ENCODE measurements at regions not wholly inside any gene's neighbourhood (a gene's known extent, or its start where the extent isn't known, plus 50 kb on each side); places are given as distances from the start of the nearest gene placed in this dataset.

DNA sequence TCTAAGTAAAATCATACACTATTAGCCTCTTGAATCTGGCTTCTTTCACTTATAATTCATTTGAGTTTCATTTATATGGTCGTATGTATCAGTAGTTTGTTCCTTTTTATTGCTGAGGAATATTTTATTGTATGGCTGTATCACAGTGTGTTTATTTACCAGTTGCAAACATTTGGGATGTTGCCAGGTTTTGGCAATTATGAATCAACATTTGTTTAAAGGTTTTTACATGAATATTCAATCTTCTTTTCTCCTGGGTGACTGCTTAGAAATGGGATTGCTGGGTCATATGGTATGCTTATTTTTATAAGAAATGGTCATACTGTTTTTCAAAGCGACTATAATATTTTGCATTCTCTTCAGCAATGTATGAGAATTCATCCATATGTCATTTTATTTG is 107.9 kb downstream of the PMAIP1 start:
- WGBS, 2 experiments (ENCODE audit: extremely low coverage in 1 of 2, insufficient coverage in 1 of 2, insufficient read length in 1 of 2, insufficient replicate concordance in 2 of 2, low coverage in 1 of 2, low lambda C conversion rate in 2 of 2, missing lambda C conversion rate in 1 of 2) = 88% methylated on average over 2 of the region's 2 CpGs; no CpG with 5 or more reads in 1 of the 2 experiments
- CTCF ChIA-PET (ENCODE audit: partially characterized antibody) = interaction anchor here (1.8 kb wide), 1 partner anchor 12 kb away, joined by 6 read pairs; no protein-coding TSS in a partner anchor
- TF ChIP-seq TCF12 (IDR thresholded peaks at IDR 0.05; ENCODE audit: low read depth, low read length) (no peak), SRF (IDR thresholded peaks at IDR 0.05; ENCODE audit: low read depth, low read length) (no peak), KDM4A (IDR thresholded peaks at IDR 0.05; ENCODE audit: low read depth, low read length, severe bottlenecking) (no peak), CTBP2 (IDR thresholded peaks at IDR 0.05; ENCODE audit: borderline replicate concordance, insufficient read depth, insufficient read length, low read length) (no peak), SP4 (IDR thresholded peaks at IDR 0.05; ENCODE audit: low read length) (no peak), KDM1A (IDR thresholded peaks at IDR 0.05; ENCODE audit: borderline replicate concordance, low read length) (no peak), CBX5 (IDR thresholded peaks at IDR 0.05; ENCODE audit: low read depth, low read length) (no peak), CEBPB (IDR thresholded peaks at IDR 0.05; ENCODE audit: low read depth, low read length) (no peak), RFX5 (IDR thresholded peaks at IDR 0.05; ENCODE audit: borderline replicate concordance, low read depth, low read length) (no peak)
- TF ChIP-seq, protein P1, sequence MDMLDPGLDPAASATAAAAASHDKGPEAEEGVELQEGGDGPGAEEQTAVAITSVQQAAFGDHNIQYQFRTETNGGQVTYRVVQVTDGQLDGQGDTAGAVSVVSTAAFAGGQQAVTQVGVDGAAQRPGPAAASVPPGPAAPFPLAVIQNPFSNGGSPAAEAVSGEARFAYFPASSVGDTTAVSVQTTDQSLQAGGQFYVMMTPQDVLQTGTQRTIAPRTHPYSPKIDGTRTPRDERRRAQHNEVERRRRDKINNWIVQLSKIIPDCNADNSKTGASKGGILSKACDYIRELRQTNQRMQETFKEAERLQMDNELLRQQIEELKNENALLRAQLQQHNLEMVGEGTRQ (IDR thresholded peaks at IDR 0.05; ENCODE audit: low read length) = no peak
- TF ChIP-seq, protein P2, sequence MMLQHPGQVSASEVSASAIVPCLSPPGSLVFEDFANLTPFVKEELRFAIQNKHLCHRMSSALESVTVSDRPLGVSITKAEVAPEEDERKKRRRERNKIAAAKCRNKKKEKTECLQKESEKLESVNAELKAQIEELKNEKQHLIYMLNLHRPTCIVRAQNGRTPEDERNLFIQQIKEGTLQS (IDR thresholded peaks at IDR 0.05; ENCODE audit: insufficient read depth, low read depth, low read length) = no peak

More for the DNA sequence above, 107.9 kb downstream of the PMAIP1 start:
- Histone ChIP-seq H2AFZ (ENCODE audit: low read length) (no peak overlapping the region), H3K79me2 (ENCODE audit: control insufficient read depth in 1 of 2, insufficient read depth in 2 of 2, low read length in 2 of 2) (no peaks in the 10 kb centered on the region), H2BK120ac (replicated peaks; ENCODE audit: low read depth, low read length) (no peak overlapping the region), H2BK20ac (ENCODE audit: low read length) (no peak overlapping the region), H3K9me3 (ENCODE audit: insufficient read depth in 2 of 2, low read depth in 1 of 2, low read length in 1 of 2) (peaks cover 0 to 9% of the 10 kb centered on the region in 2 experiments; a peak in 1 of 4 replicates), H3K14ac (ENCODE audit: insufficient read length) (no peak overlapping the region), H4K91ac (replicated peaks; ENCODE audit: insufficient read length, low read length) (no peak overlapping the region), H3K27ac (ENCODE audit: low read depth, low read length) (no peak overlapping the region), H3K79me1 (ENCODE audit: low read depth, low read length) (no peaks in the 10 kb centered on the region), H2BK12ac (ENCODE audit: low read depth, low read length) (no peak overlapping the region), H3K56ac (replicated peaks; ENCODE audit: insufficient read length, low read depth, low read length) (no peak overlapping the region), H2BK15ac (ENCODE audit: low read length) (no peak overlapping the region), H4K5ac (ENCODE audit: insufficient read length, low read depth, low read length) (no peak overlapping the region), H3K4ac (replicated peaks; ENCODE audit: insufficient read length, low read depth, low read length) (no peak overlapping the region), H3K27me3 (replicated peaks in 1 of 4; ENCODE audit: control insufficient read depth in 3 of 4, extremely low read depth in 1 of 4, insufficient read depth in 3 of 4, low read length in 3 of 4) (no peaks in the 10 kb centered on the region), H3K23me2 (ENCODE audit: low read depth, low read length) (no peaks in the 10 kb centered on the region), H3K4me2 (ENCODE audit: insufficient read depth in 1 of 2, low read depth in 2 of 2, low read length in 2 of 2) (no peak overlapping the region), H3K18ac (ENCODE audit: extremely low read depth, low read length) (no peak overlapping the region), H2AK5ac (ENCODE audit: low read depth, low read length) (no peak overlapping the region), H3K23ac (ENCODE audit: insufficient read length) (no peak overlapping the region), H4K8ac (ENCODE audit: extremely low read depth, insufficient read depth, low read length) (no peak overlapping the region), H3K4me3 (ENCODE audit: extremely low read depth in 1 of 4, insufficient read depth in 2 of 4, low read depth in 3 of 4, low read length in 4 of 4) (no peak overlapping the region), H2BK5ac (ENCODE audit: low read depth, low read length) (no peak overlapping the region), H3K36me3 (ENCODE audit: control insufficient read depth in 2 of 4, insufficient read depth in 4 of 4, low read length in 3 of 4) (no peaks in the 10 kb centered on the region; a peak in 1 of 8 replicates), H4K20me1 (replicated peaks in 1 of 2; ENCODE audit: control insufficient read depth in 1 of 2, insufficient read depth in 2 of 2, low read length in 2 of 2) (no peaks in the 10 kb centered on the region), H3K4me1 (replicated peaks in 1 of 4; ENCODE audit: control insufficient read depth in 3 of 4, insufficient read depth in 4 of 4, low read length in 3 of 4) (peaks cover 0 to 2% (median 0%) of the 10 kb centered on the region in 4 experiments; a peak in 1 of 7 replicates), H3K9ac (replicated peaks in 1 of 4; ENCODE audit: extremely low read depth in 1 of 4, low read depth in 3 of 4, low read length in 3 of 4) (no peak overlapping the region)
- no peak for DNase-seq (ENCODE audit: low read depth in 1 of 2, low spot score in 2 of 2)
- POLR2A ChIA-PET (ENCODE audit: partially characterized antibody) = no interaction called here
- FAIRE-seq = no peak

All from H1 (cell line).